Erythroblast (primary cell): ENCODE measurements at regions not wholly inside any gene's neighbourhood (a gene's known extent, or its start where the extent isn't known, plus 50 kb on each side); places are given as distances from the start of the nearest gene placed in this dataset.

ENCODE experiments used
- GATA1 ChIP-seq: IDR thresholded peaks from 2 replicates; pipeline ENCODE4 v1.6.1; 2011; ENCODE audit warnings: low read depth, mild to moderate bottlenecking, control low read depth, low read length, moderate library complexity
- POLR2A ChIP-seq: IDR thresholded peaks from 2 replicates; pipeline ENCODE4 v1.6.1; 2011; ENCODE audit warnings: mild to moderate bottlenecking, low read length

DNA sequence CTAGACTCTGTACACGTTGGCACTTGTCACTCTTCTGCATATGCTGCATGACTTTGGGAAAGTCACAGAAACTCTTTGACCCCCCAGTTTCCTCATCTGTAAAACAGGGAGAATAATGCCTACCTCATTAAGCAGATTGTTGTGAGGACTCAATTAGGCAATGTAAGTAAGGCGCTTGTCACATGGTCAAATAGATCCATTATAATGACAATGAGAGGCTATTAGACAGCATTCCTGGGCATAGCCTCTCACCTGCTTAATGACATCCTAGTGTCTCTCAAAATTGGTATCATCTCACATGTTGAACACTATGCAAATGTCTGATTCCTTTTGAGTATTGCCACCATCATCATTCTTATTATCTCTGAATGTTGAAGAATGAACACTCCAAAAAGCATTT lies 172.6 kb upstream of the JADE1 start:
- no peak for TF ChIP-seq POLR2A
- TF ChIP-seq GATA1, result no peak
